A673 (cell line): ENCODE measurements at regions not wholly inside any gene's neighbourhood (a gene's known extent, or its start where the extent isn't known, plus 50 kb on each side); places are given as distances from the start of the nearest gene placed in this dataset.

Experiments
- CTCF ChIP-seq: fragments of 300-800, 200-600 bp; sonication (generic); conservative IDR thresholded peaks from 2 replicates; pipeline ENCODE4 v1.5.1; 2017; ENCODE audit warnings: low read depth, mild to moderate bottlenecking, antibody characterized with exemption, low read length, moderate library complexity, mixed read lengths
- EZH2 ChIP-seq: fragments of 200-600 bp; sonication (generic); IDR thresholded peaks from 2 replicates; pipeline ENCODE4 v1.6.1; 2017; ENCODE audit warnings: borderline replicate concordance, low read depth, mild to moderate bottlenecking, mixed read lengths, antibody characterized with exemption, low read length; ENCODE audit not compliant: poor library complexity, severe bottlenecking

DNA sequence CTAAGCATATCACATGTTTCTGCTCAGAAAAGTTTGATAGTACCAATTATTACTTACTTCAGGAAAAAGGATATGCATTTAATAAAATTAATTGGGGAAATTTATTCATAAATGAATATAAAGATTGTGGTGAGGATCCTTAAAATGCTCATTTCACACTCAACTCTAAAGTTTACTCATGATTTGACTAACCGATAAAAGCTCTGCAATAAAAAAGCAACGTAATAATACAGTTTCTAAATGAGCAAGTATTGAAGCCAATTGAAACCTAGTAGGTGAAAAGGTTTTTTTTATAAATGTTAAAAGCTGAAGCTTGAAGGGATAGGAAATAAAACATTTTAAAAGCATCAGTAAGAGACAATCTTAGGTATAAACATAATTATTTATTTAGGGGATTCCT, 308.3 kb upstream of the STEAP1 start:
- TF ChIP-seq CTCF (no peak), EZH2 (no peak)
